ENCODE measurements at regions not wholly inside any gene's neighbourhood (a gene's known extent, or its start where the extent isn't known, plus 50 kb on each side); places are given as distances from the start of the nearest gene placed in this dataset.

GRCh38 chr10:37467246-37467645, 341.8 kb downstream of the ANKRD30A start:
- H3K4me1 ChIP-seq (ENCODE audit: insufficient read depth, low read length): no peaks in the 10 kb centered on the region
- WGBS (ENCODE audit: low lambda C conversion rate): 0% methylated on average over 3 of the region's 5 CpGs
- intact Hi-C loops (cut with micrococcal nuclease; ENCODE audit: unreplicated experiment) (no loop called here), in situ Hi-C loops (cut with HindIII; ENCODE audit: extremely low pct_ligation_motif_present, low pct_unique_long_range_greater_than_20kb) (no loop called here)
- TF ChIP-seq DNMT1 (CRISPR knock-in tag; IDR thresholded peaks at IDR 0.05) (no peak), AKNA (CRISPR knock-in tag; IDR thresholded peaks at IDR 0.05; ENCODE audit: borderline replicate concordance) (no peak), ZNF790 (CRISPR knock-in tag; IDR thresholded peaks at IDR 0.05; ENCODE audit: borderline replicate concordance) (no peak), CTCF (CRISPR knock-in tag; IDR thresholded peaks at IDR 0.05) (no peak), SKIL (CRISPR knock-in tag; IDR thresholded peaks at IDR 0.05; ENCODE audit: borderline replicate concordance) (no peak), ZBTB42 (CRISPR knock-in tag; IDR thresholded peaks at IDR 0.05) (no peak), ZFP41 (CRISPR knock-in tag; IDR thresholded peaks at IDR 0.05; ENCODE audit: borderline replicate concordance) (no peak), U2AF2 (IDR thresholded peaks at IDR 0.05; ENCODE audit: low read depth, low read length) (no peak), RARA (CRISPR knock-in tag; IDR thresholded peaks at IDR 0.05) (no peak)
- TF ChIP-seq, protein P1, sequence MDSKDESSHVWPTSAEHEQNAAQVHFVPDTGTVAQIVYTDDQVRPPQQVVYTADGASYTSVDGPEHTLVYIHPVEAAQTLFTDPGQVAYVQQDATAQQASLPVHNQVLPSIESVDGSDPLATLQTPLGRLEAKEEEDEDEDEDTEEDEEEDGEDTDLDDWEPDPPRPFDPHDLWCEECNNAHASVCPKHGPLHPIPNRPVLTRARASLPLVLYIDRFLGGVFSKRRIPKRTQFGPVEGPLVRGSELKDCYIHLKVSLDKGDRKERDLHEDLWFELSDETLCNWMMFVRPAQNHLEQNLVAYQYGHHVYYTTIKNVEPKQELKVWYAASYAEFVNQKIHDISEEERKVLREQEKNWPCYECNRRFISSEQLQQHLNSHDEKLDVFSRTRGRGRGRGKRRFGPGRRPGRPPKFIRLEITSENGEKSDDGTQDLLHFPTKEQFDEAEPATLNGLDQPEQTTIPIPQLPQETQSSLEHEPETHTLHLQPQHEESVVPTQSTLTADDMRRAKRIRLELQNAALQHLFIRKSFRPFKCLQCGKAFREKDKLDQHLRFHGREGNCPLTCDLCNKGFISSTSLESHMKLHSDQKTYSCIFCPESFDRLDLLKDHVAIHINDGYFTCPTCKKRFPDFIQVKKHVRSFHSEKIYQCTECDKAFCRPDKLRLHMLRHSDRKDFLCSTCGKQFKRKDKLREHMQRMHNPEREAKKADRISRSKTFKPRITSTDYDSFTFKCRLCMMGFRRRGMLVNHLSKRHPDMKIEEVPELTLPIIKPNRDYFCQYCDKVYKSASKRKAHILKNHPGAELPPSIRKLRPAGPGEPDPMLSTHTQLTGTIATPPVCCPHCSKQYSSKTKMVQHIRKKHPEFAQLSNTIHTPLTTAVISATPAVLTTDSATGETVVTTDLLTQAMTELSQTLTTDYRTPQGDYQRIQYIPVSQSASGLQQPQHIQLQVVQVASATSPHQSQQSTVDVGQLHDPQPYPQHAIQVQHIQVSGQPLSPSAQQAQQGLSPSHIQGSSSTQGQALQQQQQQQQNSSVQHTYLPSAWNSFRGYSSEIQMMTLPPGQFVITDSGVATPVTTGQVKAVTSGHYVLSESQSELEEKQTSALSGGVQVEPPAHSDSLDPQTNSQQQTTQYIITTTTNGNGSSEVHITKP (CRISPR knock-in tag; IDR thresholded peaks at IDR 0.05; ENCODE audit: low read depth): no peak
- no peak overlapping the region for H3K4me2 ChIP-seq (ENCODE audit: low read depth, low read length)
- no peak overlapping the region for H3K27ac ChIP-seq (ENCODE audit: extremely low read length, insufficient read depth, low read length)
- ATAC-seq: no peak
- H3K9ac ChIP-seq (ENCODE audit: insufficient read depth, low read depth, low read length): no peak overlapping the region
- H3K9me3 ChIP-seq (ENCODE audit: low read length): no peaks in the 10 kb centered on the region
- no TSS peak for BruUV-seq (replicated peaks)
- H3K27me3 ChIP-seq (ENCODE audit: control insufficient read depth in 1 of 2, insufficient read depth in 2 of 2, low read length in 2 of 2): no peaks in the 10 kb centered on the region
- H3K36me3 ChIP-seq (replicated peaks in 1 of 2; ENCODE audit: control insufficient read depth in 1 of 2, insufficient read depth in 2 of 2, low read length in 2 of 2): no peaks in the 10 kb centered on the region
- H3K4me3 ChIP-seq (replicated peaks in 1 of 3; ENCODE audit: insufficient read depth in 1 of 3, low read depth in 2 of 3, low read length in 3 of 3): no peak overlapping the region
- no peak overlapping the region for H2AFZ ChIP-seq (ENCODE audit: low read length)
- H3K79me2 ChIP-seq (ENCODE audit: insufficient read depth, low read length): no peaks in the 10 kb centered on the region
- no peak for FAIRE-seq
- POLR2A ChIA-PET: no interaction called here
- CTCF ChIA-PET (ENCODE audit: low intra/inter-chr PET ratio, low total read pairs): no interaction called here
- H4K20me1 ChIP-seq (ENCODE audit: insufficient read depth, low read length): no peaks in the 10 kb centered on the region
- no peak for DNase-seq (ENCODE audit: low spot score)

All from HepG2 (cell line).